Skeletal muscle cell (primary cell): ENCODE measurements at regions not wholly inside any gene's neighbourhood (a gene's known extent, or its start where the extent isn't known, plus 50 kb on each side); places are given as distances from the start of the nearest gene placed in this dataset.
"Not testable (repeated sequence)": the region's sequence is repeated elsewhere in the genome, so short reads cannot be mapped to it uniquely, and the experiment has no call there.

Experiments used
- DNase-seq: peaks from one replicate; pipeline ENCODE4 v3.0.0-alpha.2; 2010; ENCODE audit warnings: low read depth
- H3K4me3 ChIP-seq: 2 replicates; pipeline ENCODE4 v1.5.1; 2011; ENCODE audit warnings: low read depth, mild to moderate bottlenecking, control low read depth, low read length, moderate library complexity

DNA sequence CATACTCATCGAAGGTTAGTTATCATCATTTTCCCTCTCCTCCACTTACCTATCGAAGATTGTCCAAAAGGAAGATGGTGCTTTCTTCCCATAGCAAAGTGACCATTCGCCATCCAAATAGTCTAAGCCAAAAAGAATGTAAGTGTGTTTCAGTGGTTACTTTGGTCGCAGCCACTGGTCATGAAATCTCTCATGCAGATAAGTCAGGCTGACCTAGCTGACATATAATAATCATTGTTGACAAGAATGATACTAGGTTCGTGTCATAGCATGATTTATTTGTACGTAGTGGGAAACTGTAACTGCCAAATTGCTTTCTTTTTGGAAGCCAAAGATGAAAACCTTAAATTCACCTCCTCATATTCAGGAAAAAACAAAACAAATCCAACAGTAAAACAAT is 89.6 kb upstream of the PMAIP1 start:
- no peak for DNase-seq
- H3K4me3 ChIP-seq, result no peak overlapping the region

DNA sequence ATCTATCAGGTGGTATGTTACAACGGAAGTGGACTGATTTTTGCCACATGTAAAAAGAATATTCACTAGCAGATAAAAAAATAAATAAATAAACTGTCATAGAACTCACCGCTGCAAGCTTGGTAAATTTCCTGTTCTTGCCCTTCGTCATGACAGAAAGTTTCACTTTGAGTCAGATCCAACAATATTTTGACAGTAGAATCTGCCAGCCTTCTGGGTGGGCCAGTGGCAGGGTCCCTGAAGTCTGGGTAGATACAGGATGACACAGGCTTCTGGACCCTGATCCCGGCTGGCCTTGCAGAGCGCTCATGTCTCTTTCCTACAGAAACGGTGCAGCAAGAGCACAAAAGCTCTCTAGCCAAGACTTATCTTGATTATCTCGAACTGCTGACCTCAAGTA is 97.8 kb upstream of the PMAIP1 start:
- H3K4me3 ChIP-seq, result no peak overlapping the region
- no peak for DNase-seq

DNA sequence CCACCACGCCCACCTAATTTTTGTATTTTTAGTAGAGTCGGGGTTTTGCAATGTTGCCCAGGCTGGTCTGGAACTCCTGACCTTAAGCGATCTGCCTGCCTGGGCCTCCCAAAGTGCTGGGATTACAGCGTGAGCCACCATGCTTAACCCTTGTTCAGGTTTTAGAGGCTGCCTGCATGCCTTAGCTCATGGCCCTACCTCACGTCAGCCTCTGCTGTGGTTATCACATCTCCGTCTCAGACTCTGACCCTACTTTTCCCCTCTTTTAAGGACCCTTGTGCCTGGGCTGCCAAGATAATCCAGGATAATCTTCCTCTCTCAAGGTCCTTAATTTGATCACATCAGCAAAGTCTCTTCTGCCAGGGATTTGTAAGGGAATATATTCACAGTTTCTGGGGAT is 98.2 kb upstream of the PMAIP1 start:
- no peak for DNase-seq
- H3K4me3 ChIP-seq, result no peak overlapping the region

DNA sequence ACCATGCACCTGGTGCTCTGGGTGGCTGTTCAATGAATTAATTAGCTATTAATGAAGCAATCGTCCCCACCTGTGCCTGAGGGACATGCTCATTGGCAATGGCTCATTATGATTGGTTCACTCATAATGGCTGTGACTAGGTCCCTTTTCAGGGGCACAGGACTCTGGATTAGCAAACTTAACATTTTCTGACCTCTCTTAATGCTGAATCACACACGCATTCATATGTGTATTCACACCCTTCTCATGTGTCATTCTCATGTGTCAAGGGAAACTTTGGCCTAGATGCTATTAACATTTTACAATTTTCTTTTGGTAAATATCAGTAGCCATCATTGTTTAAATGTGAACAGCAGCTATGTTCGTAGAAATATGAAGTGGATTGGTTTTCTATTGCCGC is 98.9 kb upstream of the PMAIP1 start:
- no peak overlapping the region for H3K4me3 ChIP-seq
- DNase-seq, result no peak

DNA sequence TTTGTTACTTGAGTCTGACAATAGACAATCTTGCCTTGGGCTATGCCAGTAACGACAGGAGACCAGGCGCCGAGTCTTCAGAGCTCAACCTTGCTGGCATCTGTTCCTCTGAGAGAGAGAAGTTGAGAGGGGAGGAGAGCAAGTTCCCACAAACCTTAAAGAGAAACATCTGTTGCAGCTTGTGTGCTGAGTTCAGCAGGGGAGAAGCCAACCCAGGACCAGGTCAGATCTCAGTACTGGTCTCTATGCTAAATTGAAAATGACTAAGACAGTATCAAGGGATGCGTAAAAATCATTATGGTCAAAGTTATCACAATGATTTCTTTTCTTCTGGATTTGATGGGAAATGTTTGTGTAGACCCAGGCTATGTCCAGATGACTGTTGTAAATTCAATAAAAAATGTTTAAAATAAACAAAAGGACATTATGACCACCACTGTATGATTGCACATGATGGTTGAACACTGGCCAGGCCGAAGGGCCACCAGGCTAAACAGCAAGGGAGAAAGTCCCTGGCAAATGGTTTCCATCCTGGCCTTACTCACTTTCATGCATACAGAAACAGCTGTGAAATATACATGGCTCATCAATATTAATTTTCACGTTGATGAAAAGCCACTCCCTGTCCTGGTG is 100.3 kb upstream of the PMAIP1 start:
- no peak overlapping the region for H3K4me3 ChIP-seq
- no peak for DNase-seq

DNA sequence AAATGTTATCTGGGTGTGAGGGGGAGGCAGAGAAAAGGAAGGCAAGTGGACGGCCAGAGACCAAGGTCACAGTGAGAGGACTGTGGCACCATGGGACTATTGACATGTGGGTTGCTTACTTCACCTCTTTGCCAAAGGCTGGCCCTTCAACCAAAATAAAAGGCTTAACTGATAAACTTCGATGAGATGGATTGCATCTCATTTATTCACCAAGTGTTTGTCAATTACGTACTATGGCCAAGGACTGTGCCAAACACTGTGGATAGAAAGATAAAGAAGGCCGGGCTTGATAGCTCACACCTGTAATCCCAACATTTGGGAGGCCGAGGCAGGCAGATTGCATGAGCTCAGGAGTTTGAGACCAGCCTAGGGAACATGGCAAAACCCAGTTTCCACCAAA is 98.7 kb upstream of the CCBE1 start:
- no peak overlapping the region for H3K4me3 ChIP-seq
- DNase-seq, result no peak

DNA sequence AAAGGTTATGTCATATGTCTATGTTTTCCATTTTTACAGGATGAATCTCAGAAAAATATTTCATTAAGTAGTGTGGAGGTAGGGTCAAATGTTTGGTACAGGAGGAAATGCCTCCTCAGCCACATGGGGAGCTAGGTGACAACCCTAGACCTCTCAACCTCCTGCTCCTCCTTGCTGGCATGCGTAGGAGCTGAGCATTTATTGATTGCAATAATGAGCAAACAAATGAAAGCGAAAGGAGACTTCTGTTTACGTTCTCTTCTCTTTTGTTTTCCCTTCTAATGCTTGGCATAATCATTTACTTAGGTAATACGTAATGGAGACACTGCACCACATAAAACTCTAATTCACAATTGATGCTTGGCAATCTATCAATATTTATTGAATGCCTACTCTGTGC is 95.1 kb upstream of the CCBE1 start:
- DNase-seq, result no peak
- no peak overlapping the region for H3K4me3 ChIP-seq

DNA sequence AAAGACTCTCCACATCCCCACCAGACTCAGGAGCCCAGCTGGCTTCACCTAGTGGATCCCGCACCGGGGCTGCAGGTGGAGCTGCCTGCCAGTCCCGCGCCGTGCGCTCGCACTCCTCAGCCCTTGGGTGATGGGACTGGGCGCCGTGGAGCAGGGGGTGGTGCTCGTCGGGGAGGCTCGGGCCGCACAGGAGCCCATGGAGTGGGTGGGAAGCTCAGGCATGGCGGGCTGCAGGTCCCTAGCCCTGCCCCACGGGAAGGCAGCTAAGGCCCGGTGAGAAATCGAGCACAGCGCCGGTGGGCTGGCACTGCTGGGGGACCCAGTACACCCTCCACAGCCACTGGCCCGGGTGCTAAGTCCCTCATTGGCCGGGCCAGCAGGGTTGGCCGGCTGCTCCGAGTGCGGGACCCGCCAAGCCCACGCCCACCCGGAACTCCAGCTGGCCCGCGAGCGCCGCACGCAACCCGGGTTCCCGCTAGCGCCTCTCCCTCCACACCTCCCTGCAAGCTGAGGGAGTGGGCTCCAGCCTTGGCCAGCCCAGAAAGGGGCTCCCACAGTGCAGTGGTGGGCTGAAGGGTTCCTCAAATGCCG is 93.2 kb upstream of the CCBE1 start:
- DNase-seq, H3K4me3 ChIP-seq: not testable (repeated sequence)

DNA sequence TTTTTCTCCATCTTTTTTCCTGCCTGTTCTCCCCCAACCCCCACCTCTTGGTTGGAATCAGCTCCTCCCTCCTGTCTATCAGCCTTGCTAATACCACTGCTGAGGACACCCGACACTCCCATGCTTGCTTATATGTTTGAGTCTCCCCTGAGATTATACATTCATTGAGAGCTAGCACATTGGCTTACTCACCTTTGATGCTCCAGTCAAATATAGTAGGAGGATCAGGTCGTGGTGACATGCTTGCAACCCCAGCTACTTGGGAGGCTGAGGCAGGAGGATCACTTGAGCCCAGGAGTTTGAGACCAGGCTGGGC is 91.5 kb upstream of the CCBE1 start:
- H3K4me3 ChIP-seq, result no peak overlapping the region
- no peak for DNase-seq

DNA sequence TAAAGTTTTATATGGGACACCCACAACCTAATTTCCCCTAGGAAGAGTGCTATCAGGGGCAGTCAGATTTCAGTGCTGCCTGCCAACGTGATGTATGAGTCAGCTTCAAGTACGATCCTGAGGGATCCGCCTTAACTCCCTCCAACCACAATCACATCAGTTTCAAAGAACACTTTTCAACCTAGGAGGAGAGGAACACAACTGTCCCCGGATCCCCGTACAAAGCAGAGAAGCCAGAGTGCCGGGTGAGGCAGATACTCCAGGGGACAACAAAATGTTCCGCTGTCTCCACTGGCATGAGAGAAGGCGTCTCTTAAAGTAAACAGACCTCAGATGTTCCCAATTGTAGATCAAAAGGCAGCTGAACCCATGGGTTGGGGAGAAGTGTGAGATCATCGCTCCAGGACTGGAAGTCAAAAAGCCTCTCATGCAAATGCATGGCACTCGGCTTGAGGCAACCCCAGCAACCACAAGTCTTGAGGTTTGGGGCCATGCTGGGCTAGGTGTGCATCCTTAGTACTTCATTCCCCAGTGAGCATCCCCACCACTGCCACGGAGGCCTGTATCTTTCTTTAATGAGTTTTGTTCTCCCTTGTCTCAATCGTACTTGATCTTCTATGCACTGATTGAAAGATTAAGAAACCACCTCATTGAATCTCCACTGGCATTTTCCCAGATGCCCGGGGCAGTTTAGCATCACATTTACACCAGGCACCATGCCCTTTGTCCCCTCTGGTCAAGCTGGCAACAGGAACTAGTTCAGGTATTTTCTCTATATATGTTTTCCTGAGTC is 91.0 kb upstream of the CCBE1 start:
- H3K4me3 ChIP-seq, result peak overlapping the region; percentile 8
- peak; percentile 68 for DNase-seq

DNA sequence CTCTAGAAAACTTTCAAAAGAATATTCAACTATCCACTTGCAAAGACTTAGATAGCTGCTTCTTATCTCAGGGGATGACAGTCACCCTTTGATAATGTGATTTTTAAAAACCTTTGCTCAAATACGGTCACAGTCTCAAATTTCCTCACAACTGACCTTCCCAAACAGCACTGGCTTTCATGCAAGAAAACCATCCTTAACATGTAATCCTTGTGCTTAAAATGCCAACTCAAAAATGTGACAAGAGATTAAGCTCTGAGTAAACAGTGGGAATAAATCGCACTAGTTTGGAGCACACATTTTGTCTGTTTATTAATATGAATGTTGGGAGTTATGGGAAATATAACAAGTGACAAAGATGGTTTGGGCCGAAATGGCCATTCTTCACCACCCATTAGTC is 87.5 kb upstream of the CCBE1 start:
- no peak overlapping the region for H3K4me3 ChIP-seq
- DNase-seq, result no peak

DNA sequence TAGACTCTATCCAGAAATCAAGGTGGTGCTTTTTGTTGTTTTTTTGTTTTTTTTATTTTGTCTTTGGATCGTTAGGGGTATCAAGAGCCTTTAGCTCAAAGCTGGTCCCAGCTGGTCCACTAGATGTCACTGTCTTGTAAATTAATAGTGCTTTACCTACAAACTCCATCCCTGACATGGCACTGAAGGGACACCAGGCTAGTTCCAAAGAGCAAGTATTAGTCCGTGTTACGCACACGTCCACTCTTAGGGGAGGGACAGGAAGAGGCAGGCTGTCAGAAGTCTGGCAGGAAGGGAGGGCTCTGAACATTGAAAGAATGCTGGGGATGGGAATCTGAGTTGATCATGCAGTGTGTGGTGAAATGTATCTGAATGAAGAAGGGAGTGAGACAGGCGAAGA is 85.9 kb upstream of the CCBE1 start:
- no peak for DNase-seq
- no peak overlapping the region for H3K4me3 ChIP-seq

DNA sequence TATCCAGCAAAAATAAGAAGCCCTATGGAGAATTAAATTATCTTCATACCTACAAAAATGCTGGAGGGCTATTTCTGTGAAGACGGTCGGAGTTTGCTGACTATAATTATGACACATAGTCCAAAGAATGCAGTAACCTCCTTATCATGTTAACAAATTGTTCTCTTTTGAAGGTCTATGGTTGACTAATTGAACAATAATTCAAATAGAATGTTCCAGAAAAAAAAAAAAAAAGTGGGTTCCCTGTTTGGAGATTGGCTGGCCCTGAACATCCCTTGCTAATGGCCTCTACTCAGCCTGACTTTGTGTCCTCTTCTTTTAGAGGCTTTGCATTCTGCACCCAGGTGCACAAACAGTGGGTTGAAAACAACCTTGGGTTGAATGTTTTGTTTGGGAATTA is 82.8 kb upstream of the CCBE1 start:
- peak; percentile 50 for DNase-seq
- H3K4me3 ChIP-seq, result no peak overlapping the region

DNA sequence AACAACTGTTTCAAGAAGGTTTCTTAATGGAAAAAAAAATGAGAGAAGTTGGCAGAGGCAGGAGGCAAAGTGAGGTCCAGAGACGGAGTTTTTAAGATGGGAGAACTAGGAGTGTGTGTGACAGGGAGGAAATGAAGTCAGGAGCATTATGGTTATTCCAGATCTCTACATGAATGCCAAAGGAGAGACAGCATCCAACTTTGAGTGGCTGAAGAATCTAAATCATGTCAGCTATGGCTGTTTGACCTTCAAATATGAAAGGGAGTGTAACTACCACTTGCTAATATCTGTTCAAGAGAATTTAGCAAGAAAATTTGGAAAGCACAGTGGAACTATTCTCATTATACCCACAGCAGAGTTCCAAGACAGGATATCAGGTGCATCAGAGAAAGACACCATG is 81.2 kb upstream of the CCBE1 start:
- no peak overlapping the region for H3K4me3 ChIP-seq
- DNase-seq, result no peak

DNA sequence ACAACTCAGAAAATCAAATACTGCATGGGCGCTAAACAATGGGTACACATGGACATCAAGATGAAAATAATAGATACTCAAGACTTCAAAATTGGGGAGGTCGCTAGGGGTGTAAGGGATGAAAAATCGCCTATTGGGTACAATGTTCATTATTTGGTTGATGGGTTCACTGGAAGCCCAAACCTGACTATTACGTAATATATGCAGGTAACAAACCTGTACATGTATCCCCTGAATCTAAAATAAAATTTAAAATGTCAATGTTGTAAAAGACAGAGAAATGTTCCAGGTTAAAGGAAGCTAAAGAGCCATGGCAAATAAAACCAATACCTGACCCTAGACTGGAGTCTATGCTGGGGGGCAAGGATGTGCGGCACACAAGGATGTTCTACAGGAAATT is 80.4 kb upstream of the CCBE1 start:
- DNase-seq, result no peak
- no peak overlapping the region for H3K4me3 ChIP-seq

DNA sequence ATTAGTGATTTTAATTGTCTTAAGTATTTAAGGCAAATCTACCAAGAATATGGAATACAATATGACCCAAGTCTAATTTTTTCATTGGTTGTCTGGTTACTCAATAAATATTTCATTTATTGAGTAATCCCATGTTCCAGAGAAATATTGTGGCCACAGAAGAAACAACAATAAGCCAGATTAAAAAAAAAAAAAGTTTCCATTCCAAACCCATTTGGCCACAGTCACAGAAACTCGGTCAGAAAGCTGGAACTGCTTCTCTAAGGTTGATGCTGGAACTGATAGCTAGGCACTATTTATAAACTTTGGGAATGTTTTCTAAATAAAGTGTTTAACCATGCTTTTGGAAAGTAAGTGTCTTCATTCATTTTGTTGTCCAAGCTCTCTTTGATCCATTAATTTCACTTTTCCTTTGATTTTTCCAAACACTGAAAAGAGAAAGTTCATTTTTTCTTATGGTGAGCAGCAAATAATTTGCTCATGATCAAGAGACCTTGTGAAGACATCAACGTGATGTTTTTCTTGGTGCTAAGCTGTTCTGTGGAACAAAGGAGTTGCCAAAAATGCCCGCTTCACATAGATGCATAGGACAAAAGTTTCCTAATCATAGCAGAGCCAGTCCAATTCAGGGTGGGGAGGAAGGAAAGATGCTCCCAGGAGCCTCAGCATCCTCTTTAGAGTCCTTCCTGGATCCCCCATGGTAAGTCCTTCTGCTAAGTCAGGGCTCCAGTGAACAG is 72.1 kb upstream of the CCBE1 start:
- no peak for DNase-seq
- H3K4me3 ChIP-seq, result no peak overlapping the region

DNA sequence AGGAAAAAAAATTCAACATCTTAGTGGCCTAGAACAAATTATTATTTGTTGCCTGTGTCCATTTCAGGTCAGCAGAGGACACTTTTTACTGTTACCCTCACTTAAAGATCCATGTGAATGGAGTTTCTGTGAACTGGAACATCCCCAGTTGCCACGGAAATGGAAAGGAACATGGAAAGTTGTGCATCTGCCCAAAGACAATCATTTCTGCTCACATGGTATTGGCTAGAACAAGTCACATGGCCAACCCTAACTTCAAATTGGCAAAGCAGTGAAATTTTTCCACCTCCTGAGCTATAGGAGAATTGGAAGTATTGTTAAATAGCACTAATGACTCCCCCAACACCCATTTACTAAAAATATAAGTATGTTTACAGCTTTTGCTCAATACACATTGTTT is 71.2 kb upstream of the CCBE1 start:
- DNase-seq, result no peak
- H3K4me3 ChIP-seq, result no peak overlapping the region

DNA sequence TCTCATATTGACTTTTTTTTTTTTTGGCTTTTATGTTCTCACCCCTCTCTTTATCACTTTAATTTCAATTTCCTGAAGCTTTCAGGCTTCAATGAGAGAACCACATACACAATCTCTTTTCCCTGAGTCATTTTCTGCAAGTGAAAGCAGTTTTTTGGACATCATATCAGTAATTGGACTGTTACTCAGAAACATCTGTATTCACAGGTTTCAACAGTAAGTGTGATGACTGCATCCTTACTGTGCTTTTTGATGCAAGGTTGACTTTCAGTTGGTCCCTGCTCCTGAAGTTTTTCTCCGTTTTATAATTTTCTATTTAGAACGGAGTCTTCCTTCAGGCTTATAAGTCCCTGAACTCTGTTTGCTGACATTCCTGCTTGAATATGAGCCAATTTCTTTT is 70.5 kb upstream of the CCBE1 start:
- H3K4me3 ChIP-seq, result no peak overlapping the region
- DNase-seq, result no peak

DNA sequence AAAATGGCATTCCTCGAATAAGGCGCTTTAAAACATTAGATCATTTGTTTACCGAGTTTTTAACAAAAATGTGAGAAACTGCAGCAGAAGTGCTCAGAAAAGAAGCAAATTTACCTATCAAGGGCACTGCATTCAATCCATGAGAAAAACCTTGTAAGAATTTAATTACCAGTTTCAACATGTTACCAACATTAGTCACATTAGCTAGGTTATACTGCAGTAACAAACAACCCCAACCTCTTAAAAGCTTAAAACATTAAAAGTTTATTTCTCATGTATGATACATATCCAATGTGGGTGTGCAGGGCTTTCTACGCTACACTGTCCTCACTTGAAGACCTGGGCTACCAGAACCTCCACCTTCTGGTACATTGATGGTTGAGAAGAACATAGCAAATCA is 68.1 kb upstream of the CCBE1 start:
- no peak overlapping the region for H3K4me3 ChIP-seq
- DNase-seq, result no peak

DNA sequence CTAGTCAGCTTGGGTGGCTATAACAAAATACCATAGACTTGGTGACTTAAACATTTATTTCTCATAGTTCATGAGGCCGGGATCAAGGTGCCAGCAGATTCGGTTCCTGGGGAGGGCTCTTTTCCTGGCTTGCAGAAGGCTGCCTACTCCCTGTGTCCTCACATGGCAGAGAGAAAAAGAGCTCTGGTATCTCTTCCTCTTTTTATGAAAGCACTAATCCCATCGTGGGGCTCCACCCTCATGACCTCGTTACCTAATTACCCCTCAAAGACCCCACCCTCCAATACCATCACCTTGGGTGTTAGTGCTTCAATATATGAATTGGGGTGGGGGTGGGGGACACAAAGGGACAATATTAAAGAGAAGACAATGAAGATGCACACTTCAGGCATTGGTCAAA is 67.1 kb upstream of the CCBE1 start:
- DNase-seq, result no peak
- H3K4me3 ChIP-seq, result no peak overlapping the region
